ENCODE measurements at regions not wholly inside any gene's neighbourhood (a gene's known extent, or its start where the extent isn't known, plus 50 kb on each side); places are given as distances from the start of the nearest gene placed in this dataset.

DNA sequence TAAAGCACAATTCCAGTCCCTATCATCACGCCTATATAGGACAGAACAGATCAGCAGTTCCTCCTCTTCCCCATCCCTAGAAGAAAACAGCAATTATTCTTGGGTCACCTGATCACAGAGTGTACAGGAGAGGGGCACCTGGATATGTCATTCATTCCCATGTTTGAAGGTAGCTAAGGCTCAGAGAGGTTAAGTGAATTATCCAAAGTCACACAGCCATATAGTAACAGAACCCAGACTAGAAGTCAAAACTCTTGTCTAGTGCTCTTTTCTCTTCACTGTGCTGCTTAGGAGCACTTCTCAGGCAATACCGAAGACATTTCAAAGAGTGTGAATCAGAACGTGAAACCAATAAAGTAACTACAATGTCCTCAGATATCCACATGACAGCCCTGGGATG is 93.0 kb upstream of the ATL2 start:
- no peaks in the 10 kb centered on the region for H3K9me3 ChIP-seq (replicated peaks; ENCODE audit: control insufficient read depth, insufficient read depth, low read length)
- DNase-seq (ENCODE audit: low read depth, low spot score) (no peak), FAIRE-seq (no peak)
- H3K4me2 ChIP-seq (ENCODE audit: insufficient read depth, low read length), result no peak overlapping the region
- intact Hi-C loops (cut with micrococcal nuclease), result no loop called here
- H4K20me1 ChIP-seq (replicated peaks; ENCODE audit: control insufficient read depth, extremely low read depth, insufficient read depth, low read length), result no peaks in the 10 kb centered on the region
- H3K36me3 ChIP-seq (ENCODE audit: control insufficient read depth in 2 of 2, extremely low read depth in 1 of 2, insufficient read depth in 2 of 2, low read length in 2 of 2), result no peaks in the 10 kb centered on the region
- no peak overlapping the region for H3K27ac ChIP-seq (ENCODE audit: insufficient read depth, low read depth, low read length)
- no peaks in the 10 kb centered on the region for H3K79me2 ChIP-seq (ENCODE audit: control insufficient read depth, insufficient read depth, low read length)
- H2AFZ ChIP-seq (ENCODE audit: low read depth, low read length), result no peak overlapping the region
- TF ChIP-seq JUN (IDR thresholded peaks at IDR 0.05; ENCODE audit: borderline replicate concordance, insufficient read depth, insufficient read length, low read depth) (no peak), POLR2A (IDR thresholded peaks at IDR 0.05; ENCODE audit: low read depth, low read length) (no peak), EZH2 (IDR thresholded peaks at IDR 0.05; ENCODE audit: borderline replicate concordance, low read depth, low read length, severe bottlenecking) (no peak), POLR2AphosphoS5 (IDR thresholded peaks at IDR 0.05; ENCODE audit: insufficient read depth, low read depth, low read length) (no peak), CTCF (IDR thresholded peaks at IDR 0.05; ENCODE audit: extremely low read depth in 1 of 2, insufficient read depth in 1 of 2, low read depth in 1 of 2, low read length in 2 of 2) (no peak), FOS (IDR thresholded peaks at IDR 0.05; ENCODE audit: borderline replicate concordance, insufficient read depth, low read length) (no peak), MYC (IDR thresholded peaks at IDR 0.05; ENCODE audit: low read depth, low read length) (no peak), GATA2 (IDR thresholded peaks at IDR 0.05; ENCODE audit: insufficient read depth, insufficient read length, low read depth, low read length) (no peak)
- TF ChIP-seq, protein P1, sequence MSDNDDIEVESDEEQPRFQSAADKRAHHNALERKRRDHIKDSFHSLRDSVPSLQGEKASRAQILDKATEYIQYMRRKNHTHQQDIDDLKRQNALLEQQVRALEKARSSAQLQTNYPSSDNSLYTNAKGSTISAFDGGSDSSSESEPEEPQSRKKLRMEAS (IDR thresholded peaks at IDR 0.05; ENCODE audit: insufficient read depth, insufficient read length), result no peak
- no peaks in the 10 kb centered on the region for H3K4me1 ChIP-seq (ENCODE audit: control insufficient read depth, extremely low read depth, insufficient read depth, low read length)
- POLR2A ChIA-PET, result no interaction called here
- CTCF ChIA-PET, result interaction anchor here (5.3 kb wide), 1 partner anchor 154 kb away, joined by 68 read pairs; no protein-coding TSS in a partner anchor
- no peak overlapping the region for H3K9ac ChIP-seq (replicated peaks; ENCODE audit: extremely low read depth, insufficient read depth, low read length)
- no peak overlapping the region for H3K4me3 ChIP-seq (replicated peaks in 1 of 3; ENCODE audit: insufficient read depth in 1 of 3, low read depth in 1 of 3, low read length in 3 of 3)
- no peaks in the 10 kb centered on the region for H3K9me1 ChIP-seq (replicated peaks; ENCODE audit: control insufficient read depth, extremely low read depth, insufficient read depth, low read length)
- H3K27me3 ChIP-seq (ENCODE audit: control insufficient read depth in 2 of 2, insufficient read depth in 2 of 2, low read length in 2 of 2), result peaks cover 8% of the 10 kb centered on the region in 2 experiments
- dilution Hi-C loops (cut with MboI; ENCODE audit: extremely low pct_ligation_motif_present, low sequenced_read_pairs), result no loop called here
- BruUV-seq (replicated peaks), result no TSS peak
